ENCODE measurements at regions not wholly inside any gene's neighbourhood (a gene's known extent, or its start where the extent isn't known, plus 50 kb on each side); places are given as distances from the start of the nearest gene placed in this dataset.

DNA sequence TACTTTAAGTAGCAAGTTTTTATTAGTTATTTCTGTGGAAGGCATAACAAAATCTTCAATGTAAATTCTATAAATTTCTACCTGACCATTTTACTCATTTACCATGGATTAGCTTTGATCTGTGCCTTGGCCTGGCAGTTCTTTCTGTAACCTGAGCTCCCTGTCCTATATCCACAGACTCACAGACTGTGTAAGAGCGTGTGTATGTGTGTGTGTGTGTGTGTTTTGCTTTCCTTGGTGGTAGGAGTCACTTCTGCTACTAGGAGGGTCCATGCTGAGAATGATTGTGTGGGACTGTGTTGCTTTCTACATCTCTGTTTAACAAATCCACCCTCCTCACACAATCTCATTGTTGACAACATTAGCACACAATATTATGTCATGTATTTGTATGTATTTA, 221.2 kb upstream of the PELI2 start:
- TF ChIP-seq, protein P1, sequence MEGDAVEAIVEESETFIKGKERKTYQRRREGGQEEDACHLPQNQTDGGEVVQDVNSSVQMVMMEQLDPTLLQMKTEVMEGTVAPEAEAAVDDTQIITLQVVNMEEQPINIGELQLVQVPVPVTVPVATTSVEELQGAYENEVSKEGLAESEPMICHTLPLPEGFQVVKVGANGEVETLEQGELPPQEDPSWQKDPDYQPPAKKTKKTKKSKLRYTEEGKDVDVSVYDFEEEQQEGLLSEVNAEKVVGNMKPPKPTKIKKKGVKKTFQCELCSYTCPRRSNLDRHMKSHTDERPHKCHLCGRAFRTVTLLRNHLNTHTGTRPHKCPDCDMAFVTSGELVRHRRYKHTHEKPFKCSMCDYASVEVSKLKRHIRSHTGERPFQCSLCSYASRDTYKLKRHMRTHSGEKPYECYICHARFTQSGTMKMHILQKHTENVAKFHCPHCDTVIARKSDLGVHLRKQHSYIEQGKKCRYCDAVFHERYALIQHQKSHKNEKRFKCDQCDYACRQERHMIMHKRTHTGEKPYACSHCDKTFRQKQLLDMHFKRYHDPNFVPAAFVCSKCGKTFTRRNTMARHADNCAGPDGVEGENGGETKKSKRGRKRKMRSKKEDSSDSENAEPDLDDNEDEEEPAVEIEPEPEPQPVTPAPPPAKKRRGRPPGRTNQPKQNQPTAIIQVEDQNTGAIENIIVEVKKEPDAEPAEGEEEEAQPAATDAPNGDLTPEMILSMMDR (IDR thresholded peaks at IDR 0.05; ENCODE audit: extremely low read depth, missing control alignments): no peak
- DNase-seq (ENCODE audit: low spot score): no peak

DNA sequence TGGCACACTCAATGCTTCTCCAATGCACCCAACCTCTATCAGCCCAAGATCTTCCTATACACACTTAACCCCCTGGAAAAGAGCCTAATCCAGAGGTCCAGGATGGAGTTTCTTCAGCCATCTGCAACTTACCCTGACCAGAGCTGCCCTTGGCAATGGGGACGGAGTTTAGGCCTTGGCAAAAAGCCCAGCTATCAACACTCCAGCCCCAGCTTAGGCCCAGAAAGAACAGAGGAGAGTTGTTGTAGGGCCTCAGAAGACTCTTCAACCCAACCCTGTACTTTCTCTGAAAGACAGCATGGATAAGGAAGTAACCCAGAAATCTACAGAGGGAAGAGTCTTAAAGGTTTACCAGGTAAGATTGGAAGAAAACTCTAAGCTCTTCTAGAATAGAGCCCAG, 219.3 kb upstream of the PELI2 start:
- no peak for DNase-seq (ENCODE audit: low spot score)
- TF ChIP-seq, protein P1 (IDR thresholded peaks at IDR 0.05; ENCODE audit: extremely low read depth, missing control alignments): no peak

DNA sequence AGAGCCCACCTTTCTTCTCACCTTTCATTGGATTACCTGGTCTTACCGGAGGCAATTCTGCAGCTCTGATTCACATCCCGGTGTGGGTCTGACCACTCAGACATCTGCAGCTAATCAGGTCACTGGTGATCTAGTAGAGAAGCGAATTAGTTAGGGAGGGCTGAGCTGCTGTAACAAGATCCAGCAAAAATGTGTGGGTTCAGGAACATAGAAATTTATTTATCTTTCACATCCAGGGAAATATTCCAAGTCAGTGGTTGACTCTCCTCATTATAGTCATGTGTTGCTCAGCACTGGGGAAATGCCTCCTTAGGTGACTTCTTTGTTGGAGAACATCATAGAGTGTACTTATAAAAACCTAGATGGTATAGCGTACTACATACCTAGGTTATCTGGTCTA, 218.7 kb upstream of the PELI2 start:
- TF ChIP-seq, protein P1 (IDR thresholded peaks at IDR 0.05; ENCODE audit: extremely low read depth, missing control alignments): no peak
- DNase-seq (ENCODE audit: low spot score): no peak

DNA sequence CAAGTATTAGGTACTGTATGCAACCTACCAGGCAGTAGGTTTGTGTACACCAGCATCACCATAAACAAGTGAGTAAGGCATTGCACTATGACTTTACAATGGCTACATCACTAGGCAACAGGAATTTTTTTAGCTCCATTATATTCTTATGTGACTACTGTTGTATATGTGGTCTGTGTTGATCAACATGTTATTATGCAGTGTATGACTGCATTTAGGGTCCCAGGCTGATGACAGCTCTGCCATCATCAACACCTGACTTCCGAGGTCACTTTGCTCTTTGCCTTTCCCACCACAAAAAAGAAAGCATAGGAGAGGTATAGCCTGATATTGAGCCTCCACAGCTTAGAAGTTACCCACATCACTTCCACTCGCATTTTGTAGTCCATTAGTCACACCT, 217.5 kb upstream of the PELI2 start:
- no peak for DNase-seq (ENCODE audit: low spot score)
- TF ChIP-seq, protein P1 (IDR thresholded peaks at IDR 0.05; ENCODE audit: extremely low read depth, missing control alignments): no peak

DNA sequence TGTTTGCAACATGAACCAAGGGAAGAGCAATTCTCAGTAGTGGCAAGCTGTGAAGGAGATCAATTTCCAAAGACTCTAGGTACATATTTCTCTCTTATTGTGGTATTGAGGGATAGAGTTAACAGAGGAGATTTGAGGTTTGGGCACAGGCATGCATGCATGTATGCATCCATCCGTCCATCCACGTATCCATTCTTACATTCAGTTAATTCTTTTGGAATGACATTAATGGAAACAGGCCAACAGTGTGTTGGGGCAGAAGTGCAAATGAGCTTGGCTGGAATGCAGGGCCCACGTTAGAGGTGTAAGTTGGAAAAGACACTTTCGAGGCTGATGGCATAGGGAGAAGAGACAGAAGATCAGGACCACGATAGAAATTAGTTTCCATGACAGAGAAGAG, 216.9 kb upstream of the PELI2 start:
- no peak for DNase-seq (ENCODE audit: low spot score)
- TF ChIP-seq, protein P1 (IDR thresholded peaks at IDR 0.05; ENCODE audit: extremely low read depth, missing control alignments): no peak

DNA sequence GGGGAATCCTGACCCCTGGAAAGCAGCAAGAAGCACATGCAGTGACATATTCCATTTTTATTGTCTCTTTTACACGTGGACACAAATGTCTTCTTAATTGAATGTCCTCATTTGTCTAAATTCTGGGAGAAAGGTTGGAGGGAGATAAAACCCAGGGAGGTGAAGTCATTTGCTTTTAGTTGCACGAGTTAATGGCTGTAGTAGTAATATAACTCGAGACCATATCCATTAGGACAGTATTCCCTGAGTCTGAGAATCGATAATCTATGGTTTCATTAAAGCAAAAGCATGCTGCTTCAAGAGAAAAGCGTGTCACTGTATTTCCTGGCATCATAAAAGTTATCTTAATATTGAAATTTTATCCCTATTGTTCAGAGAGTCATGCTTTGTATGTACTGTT, 216.0 kb upstream of the PELI2 start:
- TF ChIP-seq, protein P1 (IDR thresholded peaks at IDR 0.05; ENCODE audit: extremely low read depth, missing control alignments): no peak
- DNase-seq (ENCODE audit: low spot score): no peak

DNA sequence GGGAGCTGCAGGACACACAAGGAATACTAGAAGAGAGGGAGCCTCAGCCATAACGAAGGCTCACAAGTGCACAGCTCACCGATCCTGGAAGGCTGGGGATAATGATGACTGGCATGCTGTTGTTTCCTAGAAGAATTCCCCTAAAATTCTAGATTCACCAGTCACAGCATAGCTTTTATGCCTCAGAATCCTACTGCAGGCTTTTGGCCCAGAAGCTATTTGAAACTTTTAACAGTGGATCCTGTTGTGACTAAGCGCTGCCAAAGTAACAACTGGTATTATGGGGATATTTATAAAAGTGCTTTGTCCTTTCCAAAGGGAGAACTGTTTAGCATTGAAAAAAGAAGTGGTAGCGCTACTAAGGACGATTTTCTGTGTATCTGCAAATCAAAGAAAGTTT, 214.1 kb upstream of the PELI2 start:
- no peak for DNase-seq (ENCODE audit: low spot score)
- TF ChIP-seq, protein P1 (IDR thresholded peaks at IDR 0.05; ENCODE audit: extremely low read depth, missing control alignments): no peak
